ENCODE measurements at regions not wholly inside any gene's neighbourhood (a gene's known extent, or its start where the extent isn't known, plus 50 kb on each side); places are given as distances from the start of the nearest gene placed in this dataset.

DNA sequence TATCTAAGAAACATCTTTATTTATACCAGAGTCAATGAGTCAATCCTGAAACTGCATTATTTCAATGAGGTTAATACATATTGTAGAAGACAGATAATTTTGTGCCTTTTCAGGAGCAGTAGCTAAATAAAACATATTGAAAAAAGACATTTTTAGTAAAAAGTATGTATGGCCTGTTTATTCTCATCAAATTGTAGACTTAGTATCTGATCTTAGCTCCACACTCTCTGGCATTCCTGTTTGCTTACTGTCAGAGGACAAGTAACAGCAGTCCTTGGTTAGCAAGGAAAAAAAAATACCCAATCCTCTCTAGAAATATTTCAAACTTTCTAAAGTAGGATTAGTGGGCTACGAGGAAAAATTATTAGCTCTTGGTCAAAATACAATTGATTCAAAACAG is 50.5 kb upstream of the GUCY1A1 start:
- no peak for DNase-seq

DNA sequence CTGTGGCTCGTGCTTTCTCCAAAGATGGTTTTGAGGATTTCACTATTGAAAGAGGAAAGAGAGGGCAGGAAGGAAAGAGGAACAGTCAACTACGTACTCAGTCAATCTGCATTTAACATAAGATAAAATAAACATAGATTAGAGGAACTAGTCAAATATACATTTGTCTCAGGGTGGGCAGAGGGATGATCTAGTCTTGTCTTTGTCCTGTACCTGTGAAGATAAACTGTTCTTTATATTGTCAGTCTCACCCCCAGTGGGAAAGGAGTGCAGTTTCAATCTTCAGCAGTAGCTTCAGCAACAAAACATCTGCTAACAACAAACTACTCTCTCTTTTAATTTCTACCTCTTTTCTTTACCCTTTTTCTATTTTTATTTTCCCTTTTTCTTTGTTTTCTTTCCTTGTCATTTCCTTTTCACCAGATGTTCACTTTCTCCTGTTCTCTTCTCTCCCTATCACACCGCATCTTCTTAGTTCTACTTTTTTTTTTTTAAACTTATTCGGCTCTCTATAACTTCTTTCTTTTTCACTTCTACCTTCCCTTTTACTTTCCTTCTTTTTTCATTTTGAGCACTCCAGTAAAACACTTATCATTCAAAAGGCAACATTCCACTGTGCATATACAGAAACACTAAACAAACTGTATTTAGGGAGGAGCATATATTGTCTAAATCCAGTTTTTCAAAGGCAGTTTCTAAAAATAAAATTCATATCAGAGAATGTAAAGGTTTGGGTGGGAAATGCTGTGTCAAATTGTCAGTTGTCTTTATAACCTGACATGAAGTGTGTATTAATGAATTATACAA is 51.4 kb upstream of the GUCY1A1 start:
- no peak for DNase-seq

DNA sequence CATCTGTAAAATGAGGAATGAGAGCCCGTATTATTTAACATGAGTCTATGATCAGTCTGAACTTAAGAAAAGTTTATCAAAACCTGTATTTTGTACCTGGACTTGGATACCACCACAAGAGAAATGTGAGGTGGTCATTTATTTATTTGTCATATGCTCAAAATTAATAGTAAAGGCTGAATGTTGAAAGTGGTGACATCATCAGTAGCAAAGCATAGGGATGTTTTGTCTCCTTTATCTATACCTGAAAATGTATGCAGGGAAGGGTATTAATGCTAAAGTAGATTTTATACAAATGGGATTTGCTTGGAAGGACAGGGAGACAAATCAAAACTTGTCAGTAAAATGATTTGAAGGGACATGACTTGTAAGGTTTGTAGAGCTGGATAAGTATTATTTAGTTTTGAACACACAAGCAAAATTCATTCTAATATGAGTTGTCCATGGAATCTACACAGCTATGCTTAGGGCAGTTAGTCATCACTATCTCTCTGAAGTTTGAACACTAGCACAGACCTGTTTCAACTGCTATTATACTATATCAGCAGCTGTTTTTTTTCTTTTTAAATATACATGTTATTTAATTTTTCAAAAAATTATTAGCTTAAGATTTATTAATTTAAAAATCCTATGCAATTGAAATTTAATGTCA is 52.4 kb upstream of the GUCY1A1 start:
- no peak for DNase-seq

DNA sequence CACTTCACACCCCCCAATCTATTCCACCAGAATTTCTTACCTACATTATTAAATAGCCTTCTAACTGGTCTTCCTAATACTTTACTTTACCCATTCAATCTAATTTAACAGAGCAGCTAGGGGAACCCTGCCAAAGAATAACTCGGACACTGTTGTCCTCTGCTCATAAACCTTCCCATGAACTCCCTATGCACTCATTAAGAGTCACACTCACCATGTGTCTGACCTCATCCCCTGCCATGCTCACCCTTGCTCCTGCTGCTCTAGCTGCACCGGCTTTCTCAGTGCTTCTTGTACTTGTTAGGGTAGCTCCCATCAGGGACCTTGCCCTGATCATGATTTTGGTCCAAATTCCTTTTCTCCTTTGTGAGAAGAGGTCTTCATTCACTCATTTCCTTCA is 54.6 kb upstream of the GUCY1A1 start:
- DNase-seq: no peak

DNA sequence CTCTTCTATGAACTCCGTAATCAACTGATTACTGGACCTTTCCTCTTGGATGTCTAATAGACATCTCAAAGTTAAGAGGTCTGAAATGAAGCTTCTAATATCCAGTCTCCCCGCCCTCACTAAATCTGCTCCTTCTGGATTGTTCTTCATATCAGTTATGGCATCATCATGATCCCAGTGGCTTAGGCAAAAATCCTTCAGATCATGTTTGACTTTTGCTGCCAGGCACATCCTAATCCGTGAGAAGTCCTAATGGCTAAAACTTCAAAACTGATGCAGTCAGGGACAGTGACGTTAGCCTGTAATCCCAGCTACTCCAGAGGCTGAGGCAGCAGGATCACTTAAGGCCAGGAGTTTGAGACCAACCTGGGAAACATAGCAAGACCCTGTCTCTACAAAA is 55.1 kb upstream of the GUCY1A1 start:
- no peak for DNase-seq

DNA sequence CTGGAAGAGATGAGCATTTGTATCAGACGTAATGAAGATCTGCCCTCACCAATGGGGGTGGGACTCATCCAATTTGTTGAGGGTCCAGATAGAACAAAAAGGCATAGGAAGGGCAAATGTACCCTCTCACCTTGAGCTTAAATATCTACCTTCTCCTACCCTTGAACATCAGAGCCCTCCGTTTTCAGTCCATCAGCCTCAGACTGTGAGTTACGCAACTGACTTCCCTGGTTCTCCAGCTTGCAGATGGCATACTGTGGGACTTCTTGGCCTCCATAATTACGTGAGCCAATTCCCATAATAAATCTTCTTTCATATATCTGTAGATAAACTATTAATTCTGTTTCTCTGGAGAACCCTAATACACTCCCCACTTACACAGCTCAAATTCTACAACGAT is 56.5 kb upstream of the GUCY1A1 start:
- no peak for DNase-seq

DNA sequence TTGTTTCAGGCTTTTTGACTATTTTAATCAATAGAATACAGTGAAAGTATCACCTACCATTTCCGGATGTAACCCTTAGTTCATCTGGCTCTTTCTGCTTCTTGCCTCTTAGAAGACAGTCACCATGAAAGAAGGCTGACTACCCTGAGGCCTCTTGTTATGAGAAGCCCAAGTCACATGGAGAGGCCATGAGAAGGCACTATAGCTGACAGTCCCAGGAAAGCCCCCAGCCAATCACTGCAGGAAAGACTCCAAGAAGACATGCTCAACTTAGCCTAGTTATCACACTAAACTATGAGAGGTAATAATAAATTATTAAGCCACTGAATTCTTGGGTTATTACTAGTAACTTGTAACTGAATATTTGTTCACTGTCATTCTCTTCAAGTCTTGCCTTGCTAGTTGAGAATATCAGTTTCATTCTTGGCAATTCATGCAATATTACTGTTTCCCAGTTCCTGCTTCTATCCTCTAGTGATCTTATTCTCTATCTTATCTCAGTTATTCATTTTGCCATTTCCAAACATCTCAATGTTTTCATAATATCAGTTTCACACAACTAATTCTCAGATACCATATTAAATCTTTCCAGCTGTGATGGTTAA is 57.1 kb upstream of the GUCY1A1 start:
- no peak for DNase-seq

DNA sequence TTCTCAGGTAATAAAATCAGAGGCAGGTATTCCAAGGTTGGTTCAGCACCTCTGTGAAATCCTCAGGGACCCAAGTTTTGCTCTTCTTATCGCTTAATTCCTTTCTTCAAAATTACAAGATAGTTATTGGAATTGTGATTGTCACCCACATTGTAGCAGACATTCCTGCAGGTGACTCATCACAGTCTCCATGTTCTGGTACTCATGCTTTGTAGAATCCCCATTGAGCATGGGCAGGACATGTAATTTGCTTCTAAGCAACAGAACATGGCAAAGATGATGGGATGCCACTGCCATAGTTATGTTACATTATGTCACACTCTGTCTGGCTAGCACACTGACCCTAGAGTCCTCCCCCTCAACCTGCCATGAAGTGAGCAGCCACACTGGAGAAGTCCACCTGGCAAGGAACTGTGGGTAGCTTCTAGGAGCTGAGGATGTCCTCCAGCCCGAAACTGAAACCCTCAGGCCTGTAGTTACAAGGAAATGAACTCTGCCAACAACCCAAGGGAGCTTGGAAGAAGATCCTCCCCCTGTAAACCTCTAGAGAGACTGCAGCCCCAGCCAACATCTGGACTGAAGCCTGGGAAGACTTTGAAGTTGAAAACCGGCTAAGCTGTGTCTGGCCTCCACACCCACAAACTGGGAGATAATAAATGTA is 58.3 kb upstream of the GUCY1A1 start:
- no peak for DNase-seq

DNA sequence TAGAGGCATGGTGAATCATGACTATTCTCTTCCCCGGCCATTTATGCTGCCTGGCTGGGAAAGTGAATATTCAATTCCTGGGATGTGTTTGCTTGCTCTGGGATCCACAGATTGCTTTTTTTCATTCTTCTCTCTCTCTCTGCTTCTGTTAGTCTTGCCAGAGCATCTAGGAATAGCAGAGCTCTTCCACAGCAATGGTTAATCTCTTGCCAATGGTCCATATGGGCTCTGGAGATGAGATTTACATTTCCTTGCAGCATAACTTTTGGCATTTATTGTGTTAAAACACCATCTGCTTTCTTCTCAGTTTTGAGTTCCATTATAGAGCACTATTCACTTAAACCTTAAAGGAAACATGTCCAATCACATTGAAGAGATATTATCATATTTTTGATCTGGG is 59.2 kb upstream of the GUCY1A1 start:
- no peak for DNase-seq

DNA sequence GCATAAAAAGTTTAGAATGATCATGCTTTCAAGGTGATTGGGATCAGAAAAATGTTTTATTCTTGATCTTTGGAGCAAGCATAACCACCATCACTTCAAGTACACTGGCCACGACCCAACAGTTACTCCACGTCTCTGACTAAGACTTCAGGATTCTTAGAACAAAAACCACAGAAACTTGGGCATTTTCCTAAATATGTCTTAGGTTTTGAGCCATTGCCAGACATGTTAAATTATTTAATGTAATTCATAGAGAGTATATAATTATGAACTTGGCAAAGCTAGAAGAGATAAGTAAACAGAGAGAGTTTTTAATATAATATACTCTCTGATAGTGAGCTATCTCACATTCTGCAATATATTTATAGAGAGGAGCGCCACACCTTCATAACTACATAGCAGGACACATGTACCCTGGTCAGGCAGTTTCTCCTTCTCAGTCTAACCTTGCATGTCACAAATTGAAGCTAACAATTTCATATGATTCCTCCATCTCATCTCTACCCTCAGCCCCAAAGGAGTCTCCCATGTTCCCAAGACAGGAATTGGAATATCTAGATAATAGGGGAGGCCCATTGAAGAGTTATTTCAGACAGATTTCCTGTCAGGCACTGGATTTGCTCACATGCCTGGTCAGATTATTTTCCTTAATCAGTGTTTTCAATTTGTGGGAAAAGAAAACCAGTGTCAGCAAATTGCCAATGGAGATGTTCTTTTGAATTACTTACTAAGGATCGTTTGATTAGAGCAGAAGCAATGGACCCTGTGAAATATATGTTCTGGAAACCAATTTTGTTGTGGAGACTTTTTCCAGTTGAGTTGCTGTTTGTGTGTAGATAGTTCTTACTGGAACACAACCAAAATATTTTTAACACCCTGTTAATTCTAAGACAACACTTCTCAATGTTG is 61.7 kb upstream of the GUCY1A1 start:
- no peak for DNase-seq

DNA sequence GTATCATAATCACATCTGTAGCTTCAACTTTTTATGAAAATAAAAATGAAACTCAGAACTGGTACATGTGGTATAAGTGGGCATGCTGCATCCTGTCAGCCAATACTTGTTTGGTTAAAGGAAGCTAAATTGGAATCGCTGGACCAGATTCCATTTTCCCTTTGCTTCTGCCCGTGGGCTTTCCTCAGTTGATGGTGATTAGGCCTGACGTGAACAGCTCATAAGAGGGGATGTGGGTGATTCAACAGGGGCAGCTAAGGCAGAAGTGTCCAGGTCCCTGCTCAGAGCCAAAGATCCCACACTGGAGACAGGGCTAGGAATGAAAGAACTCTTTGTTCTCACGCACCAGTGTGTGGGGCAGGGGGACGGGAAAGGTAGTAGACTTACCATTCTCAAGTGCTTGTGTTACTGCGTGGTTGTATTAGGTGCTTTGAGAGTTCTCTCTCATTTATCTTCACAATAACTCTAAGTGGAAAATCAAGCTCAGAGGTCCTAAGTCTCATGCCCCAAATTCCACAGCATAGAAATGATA is 63.2 kb upstream of the GUCY1A1 start:
- DNase-seq: no peak

DNA sequence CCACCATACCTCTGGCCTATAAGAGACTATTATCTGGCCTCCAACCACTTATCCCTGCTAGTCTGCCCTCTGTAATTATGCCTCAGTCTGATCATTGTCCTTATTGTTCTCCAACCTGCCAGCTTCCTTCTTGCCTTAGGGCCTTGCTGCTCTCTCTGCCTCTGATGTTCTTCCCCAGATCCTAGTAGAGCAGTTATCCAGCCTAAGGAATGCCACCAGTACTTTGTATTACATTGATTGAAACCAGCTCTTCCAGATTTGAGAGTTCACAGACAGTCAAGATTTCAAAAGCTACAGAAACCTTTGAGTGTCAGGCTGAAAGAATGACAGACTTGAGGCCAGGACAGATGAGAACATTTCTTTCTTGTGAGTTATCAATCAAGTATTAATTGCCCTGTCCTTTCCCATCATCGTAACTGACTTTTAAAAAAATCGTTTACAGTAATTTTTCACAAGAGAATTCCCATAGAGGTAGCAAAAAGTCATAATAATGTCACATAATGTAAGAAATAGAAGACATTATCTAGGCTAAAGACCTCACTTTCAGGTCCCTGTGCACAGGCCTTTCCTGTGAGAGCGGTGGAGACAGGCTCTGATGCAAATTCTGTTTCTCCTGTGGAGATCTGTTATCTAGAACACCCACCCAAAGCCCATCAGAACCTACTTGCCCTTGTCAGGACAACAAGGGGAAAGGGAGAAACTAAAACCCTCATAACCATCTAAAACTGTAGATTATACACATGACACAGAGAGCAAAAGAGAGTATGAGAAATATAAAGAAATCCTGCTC is 64.1 kb upstream of the GUCY1A1 start:
- DNase-seq: no peak

DNA sequence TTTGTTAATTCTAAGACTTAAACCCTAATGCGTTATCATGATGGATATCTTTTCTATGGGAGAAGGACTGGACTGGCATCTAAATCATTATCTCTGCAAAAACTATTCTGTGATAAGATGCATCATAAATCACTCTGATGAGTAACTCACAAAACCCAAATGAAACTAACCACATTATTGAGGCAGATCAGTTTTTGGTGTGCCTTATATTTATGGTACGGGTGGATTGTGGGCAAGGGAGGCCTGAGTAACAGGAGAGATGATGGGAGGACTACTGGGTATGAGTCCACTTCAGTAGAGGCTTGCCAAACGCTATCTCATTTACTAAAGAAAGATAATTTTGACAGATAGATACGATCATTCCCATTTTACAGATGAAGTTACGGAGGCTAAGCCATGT is 66.4 kb upstream of the GUCY1A1 start:
- no peak for DNase-seq

DNA sequence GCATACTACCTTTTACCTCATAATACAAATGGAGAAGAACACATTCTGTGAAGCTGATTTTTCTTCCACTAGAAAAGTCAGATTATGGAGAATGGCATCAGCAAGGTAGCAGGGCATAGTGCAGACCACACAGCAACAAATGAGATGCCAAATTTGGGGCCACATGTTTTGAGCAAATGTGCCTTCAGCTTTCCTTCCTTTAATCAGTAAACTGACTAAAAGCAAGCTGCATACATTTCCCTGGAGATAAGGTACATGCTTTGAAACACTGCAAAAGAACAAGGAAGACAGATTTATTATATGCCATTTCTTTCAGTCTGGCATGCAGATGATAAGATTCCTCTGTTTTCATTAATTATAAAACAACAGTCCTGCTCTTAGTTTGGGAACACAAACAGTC is 67.1 kb upstream of the GUCY1A1 start:
- no peak for DNase-seq

DNA sequence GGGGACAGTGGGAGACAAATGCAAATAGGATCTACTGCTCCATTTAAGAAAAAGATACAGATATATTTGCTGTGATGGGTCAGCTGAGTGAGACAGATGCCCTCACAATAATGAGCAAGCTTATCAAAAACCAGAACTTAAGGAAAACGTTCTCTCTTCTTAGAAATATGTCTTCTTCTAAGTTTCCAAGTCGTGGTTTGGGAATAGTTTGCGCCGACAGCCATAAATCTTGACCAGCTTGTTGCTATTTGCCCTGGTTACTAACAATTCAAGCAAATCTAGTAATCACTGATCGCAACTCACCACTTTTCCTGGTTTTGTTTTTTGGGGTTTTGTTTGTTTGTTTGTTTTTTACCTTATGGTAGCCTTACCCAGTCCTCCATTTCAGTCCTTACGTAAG is 67.6 kb upstream of the GUCY1A1 start:
- no peak for DNase-seq

DNA sequence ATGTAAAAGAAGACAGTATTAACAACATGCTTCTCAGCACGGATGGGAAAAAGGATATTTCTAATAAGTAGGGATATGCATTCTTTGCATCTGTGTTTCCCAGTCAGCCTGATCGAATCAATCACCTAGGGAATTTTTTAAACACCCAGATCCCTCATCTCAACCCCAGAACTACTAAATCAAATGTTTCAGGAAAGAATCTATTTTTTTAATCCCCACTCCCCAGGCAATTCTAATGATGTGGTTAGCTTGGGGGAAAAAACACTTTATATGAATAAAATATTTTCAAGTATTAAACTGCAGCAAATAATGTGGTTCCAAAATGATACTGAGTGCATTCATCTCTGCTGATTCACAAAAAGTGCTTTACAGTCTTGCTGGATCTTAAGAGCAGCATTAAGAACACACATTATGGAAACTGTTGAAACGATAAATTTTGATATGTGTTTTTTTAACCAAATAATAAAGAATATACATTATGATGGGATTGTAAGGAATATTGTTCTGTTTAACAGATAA is 68.7 kb upstream of the GUCY1A1 start:
- no peak for DNase-seq

DNA sequence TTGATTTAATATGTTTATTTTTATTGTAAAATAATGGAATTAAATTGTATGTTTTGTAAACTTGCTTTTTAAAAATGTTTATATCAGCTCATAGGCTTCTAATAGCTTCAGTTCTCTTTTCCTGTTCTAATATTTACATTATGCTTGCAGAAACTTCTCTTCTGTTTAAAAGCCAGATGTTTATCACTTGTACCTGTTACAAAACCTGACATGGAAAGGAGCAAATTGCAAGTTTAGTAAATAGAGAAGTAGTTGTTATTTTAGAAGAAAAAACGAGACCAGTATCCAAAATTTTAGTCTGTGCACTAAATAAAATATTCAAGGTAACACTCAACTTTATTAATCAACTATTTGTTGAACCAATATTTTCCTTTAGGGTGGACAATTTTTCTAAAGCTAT is 69.4 kb upstream of the GUCY1A1 start:
- DNase-seq: no peak

DNA sequence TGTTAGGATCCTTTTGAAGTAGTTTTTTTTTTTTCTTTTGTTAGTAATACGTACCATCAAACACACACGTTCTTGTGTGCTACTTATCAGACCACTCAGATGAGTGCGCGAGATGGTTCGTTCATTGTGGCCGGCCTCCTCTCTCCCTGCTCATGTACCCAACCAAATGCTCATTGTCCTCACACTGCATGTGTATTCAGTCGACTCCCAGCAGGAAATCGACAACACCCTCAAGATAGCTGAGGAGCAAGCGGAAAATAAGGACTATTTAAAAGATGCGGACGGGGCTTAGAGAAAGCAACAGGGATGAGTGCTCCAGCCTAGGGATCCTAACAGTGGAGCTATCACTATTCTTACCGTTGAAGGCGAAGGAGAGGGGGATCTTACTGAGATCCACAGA is 72.9 kb upstream of the GUCY1A1 start:
- DNase-seq: no peak

DNA sequence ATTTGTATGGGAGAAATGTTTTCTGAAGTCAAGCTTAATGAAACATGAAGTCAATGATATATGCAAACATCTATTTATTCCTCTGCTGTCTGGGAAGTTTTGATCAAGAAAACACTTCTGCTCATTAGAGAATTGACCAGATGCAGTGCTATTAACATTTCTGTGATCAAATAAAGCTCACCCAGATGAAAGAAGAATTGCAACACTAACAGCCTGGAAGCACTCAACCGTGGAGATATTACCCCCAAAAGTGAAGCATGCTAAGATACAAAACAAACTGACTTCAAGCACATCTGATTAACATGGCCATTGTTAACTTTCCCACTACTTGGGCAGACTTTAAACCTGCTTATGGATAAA is 73.7 kb upstream of the GUCY1A1 start:
- DNase-seq: no peak

DNA sequence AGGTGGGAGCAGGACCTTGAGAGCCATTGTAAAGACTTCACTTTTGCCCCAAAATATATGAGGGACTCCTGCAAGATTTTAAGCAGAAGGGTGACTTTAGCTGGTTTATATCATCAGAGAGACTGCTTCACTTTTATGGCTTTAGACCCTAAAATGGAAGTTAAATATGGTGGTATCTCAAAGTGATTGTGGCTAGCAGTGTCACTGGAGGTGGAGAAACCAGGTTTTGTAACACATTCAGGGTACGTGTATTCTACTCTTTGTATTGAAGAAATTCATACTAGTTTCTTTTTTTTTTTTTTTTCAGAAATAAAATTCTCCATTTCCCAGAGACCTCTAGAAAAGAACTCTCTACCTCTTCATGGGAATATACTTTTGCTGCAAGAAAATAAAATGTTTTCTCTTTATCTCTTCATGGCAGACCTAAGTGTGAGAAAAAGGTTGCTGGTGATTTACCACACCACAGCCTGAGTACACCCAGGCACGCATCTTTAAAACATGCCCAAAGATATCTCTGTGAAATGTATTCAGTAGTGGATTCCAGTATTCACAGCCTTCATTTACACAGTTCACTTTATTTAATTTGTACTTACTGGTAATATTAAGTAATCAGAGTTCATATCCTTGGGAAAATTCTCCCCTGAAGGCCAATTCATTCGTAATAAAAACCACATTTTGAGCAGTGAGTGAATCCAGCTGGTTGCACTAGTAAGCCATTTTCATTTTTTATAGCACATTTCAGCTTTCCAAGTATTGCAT is 74.3 kb upstream of the GUCY1A1 start:
- peak; percentile 75 for DNase-seq
